ENCODE measurements at regions not wholly inside any gene's neighbourhood (a gene's known extent, or its start where the extent isn't known, plus 50 kb on each side); places are given as distances from the start of the nearest gene placed in this dataset.

DNA sequence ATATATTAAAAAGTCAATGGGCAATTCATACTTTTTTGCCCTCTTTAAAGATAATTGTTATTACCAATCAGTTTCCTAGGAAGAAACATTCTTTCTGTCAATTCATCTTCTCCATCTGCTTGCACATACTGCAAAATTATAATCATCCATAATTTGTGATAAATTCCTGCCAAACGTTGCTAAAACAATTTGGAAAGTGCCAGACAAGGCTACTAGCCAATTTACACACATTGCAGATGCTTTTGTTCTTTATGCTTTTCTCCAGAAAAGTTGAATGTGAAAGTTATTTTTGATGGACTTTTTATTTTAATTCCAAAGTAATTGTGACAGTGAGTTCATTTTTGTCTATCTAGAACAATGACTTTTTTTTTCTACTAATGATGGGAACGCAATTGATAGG is 992.8 kb upstream of the ADGRL2 start:
- Histone ChIP-seq H3K9me3 (no peaks in the 10 kb centered on the region), H3K27me3 (no peaks in the 10 kb centered on the region), H3K4me1 (no peaks in the 10 kb centered on the region), H3K4me3 (no peak overlapping the region), H3K36me3 (ENCODE audit: low read depth, missing control alignments) (no peaks in the 10 kb centered on the region), H3K27ac (no peak overlapping the region)
- intact Hi-C loops (cut with DNase I; ENCODE audit: low total_unique reads): no loop called here
- DNase-seq: no peak
- TF ChIP-seq POLR2A (IDR thresholded peaks at IDR 0.05): no peak
- TF ChIP-seq, protein P1, sequence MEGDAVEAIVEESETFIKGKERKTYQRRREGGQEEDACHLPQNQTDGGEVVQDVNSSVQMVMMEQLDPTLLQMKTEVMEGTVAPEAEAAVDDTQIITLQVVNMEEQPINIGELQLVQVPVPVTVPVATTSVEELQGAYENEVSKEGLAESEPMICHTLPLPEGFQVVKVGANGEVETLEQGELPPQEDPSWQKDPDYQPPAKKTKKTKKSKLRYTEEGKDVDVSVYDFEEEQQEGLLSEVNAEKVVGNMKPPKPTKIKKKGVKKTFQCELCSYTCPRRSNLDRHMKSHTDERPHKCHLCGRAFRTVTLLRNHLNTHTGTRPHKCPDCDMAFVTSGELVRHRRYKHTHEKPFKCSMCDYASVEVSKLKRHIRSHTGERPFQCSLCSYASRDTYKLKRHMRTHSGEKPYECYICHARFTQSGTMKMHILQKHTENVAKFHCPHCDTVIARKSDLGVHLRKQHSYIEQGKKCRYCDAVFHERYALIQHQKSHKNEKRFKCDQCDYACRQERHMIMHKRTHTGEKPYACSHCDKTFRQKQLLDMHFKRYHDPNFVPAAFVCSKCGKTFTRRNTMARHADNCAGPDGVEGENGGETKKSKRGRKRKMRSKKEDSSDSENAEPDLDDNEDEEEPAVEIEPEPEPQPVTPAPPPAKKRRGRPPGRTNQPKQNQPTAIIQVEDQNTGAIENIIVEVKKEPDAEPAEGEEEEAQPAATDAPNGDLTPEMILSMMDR (IDR thresholded peaks at IDR 0.05): no peak
- WGBS, 2 donors: 37 to 41% methylated on average over 2 of the region's 2 CpGs

DNA sequence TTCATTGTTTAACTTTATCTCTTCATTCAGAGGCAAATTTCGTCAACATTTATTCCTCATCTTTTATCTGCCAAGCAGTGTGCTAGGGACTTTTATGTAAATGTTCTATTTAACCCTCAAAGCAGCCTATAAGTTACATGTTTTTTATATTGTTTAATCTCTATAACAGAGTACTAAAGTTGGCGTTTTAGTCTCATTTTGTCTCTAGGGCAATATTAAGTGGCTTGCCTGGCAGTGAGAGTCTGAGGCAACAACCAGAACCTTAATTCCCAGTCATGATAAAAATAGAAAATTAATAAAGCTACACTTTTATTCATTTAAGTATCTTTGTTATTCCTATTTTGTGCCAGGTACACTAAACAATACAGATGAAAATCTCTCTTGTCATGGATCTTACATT is 994.3 kb upstream of the ADGRL2 start:
- intact Hi-C loops (cut with DNase I; ENCODE audit: low total_unique reads): no loop called here
- Histone ChIP-seq H3K27ac (no peak overlapping the region), H3K27me3 (no peaks in the 10 kb centered on the region), H3K9me3 (no peaks in the 10 kb centered on the region), H3K4me3 (no peak overlapping the region), H3K4me1 (no peaks in the 10 kb centered on the region), H3K36me3 (ENCODE audit: low read depth, missing control alignments) (no peaks in the 10 kb centered on the region)
- DNase-seq: no peak
- no peak for TF ChIP-seq POLR2A (IDR thresholded peaks at IDR 0.05)
- TF ChIP-seq, protein P1 (IDR thresholded peaks at IDR 0.05): no peak
- 78 to 92% methylated on average over 2 of the region's 2 CpGs for WGBS, 2 donors

DNA sequence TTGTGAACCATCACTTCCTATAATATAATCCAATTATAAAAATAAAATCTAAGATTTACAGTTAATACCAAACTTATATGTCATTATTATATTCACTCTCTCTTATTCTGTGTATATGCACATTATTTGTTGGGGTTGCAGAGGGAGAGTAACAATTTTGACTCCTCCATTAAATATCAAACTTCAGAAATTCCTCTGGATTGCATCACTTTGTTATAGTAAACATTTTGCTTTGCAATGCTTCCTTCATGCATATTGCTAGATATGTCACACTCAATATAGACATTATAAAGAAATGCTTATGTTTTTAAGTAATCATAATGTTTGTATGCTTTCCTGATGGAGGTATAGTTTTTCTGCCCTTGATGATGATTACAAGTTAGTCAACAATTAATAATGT is 999.0 kb upstream of the ADGRL2 start:
- TF ChIP-seq, protein P1 (IDR thresholded peaks at IDR 0.05): no peak
- TF ChIP-seq POLR2A (IDR thresholded peaks at IDR 0.05): no peak
- H3K4me1 ChIP-seq: no peaks in the 10 kb centered on the region
- no peak overlapping the region for H3K4me3 ChIP-seq
- H3K27me3 ChIP-seq: no peaks in the 10 kb centered on the region
- H3K27ac ChIP-seq: no peak overlapping the region
- no peaks in the 10 kb centered on the region for H3K36me3 ChIP-seq (ENCODE audit: low read depth, missing control alignments)
- intact Hi-C loops (cut with DNase I; ENCODE audit: low total_unique reads): no loop called here
- H3K9me3 ChIP-seq: no peaks in the 10 kb centered on the region
- no peak for DNase-seq

DNA sequence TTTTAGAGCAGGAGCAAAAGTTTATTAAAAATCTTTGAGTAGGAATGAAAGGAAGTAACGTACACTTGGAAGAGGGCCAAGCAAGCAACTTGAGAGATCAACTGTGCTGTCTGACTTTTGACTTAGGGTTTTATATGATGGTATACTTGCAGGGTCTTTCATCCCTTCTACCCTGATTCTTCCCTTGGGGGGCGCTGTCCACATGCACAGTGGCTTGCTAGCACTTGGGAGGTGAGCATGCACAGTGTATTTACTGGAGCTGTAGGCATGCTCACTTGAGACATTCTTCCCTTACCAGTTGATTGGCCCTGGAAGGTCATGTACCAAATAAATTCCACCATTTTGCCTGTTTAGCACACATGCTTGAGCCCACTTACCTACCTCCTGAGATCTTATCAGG is 1001.3 kb upstream of the ADGRL2 start:
- Histone ChIP-seq H3K36me3 (ENCODE audit: low read depth, missing control alignments) (no peaks in the 10 kb centered on the region), H3K9me3 (no peaks in the 10 kb centered on the region), H3K27me3 (no peaks in the 10 kb centered on the region), H3K4me3 (no peak overlapping the region), H3K27ac (no peak overlapping the region), H3K4me1 (no peaks in the 10 kb centered on the region)
- TF ChIP-seq POLR2A (IDR thresholded peaks at IDR 0.05): no peak
- TF ChIP-seq, protein P1 (IDR thresholded peaks at IDR 0.05): no peak
- intact Hi-C loops (cut with DNase I; ENCODE audit: low total_unique reads): no loop called here
- peak; percentile 21 for DNase-seq
- 48% methylated on average over 2 of the region's 2 CpGs for WGBS, 2 donors

DNA sequence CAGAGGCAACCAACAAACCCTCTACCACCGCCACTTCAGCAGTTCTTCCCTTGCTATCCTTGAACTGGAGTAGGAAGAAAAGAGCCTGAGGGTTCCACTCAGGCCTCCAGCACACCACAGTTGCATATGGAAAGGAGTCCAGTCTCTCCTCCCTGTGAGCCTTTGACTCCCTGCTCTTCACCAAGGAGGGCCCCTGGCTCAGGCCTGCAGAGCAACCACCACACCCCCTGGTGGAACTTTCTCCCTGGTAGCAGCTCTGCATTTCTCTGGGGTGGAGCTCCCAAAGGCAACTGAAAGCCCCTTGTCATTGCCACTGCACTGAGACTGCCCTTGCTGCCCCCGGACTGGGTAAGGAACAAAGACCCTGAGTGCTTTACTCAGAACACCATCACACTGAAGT is 1021.5 kb upstream of the ADGRL2 start:
- no peak for DNase-seq
- no peaks in the 10 kb centered on the region for H3K27me3 ChIP-seq
- no peaks in the 10 kb centered on the region for H3K9me3 ChIP-seq
- H3K27ac ChIP-seq: no peak overlapping the region
- H3K36me3 ChIP-seq (ENCODE audit: low read depth, missing control alignments): no peaks in the 10 kb centered on the region
- H3K4me1 ChIP-seq: no peaks in the 10 kb centered on the region
- TF ChIP-seq POLR2A (IDR thresholded peaks at IDR 0.05): no peak
- TF ChIP-seq, protein P1 (IDR thresholded peaks at IDR 0.05): no peak
- 94 to 100% methylated on average over 2 of the region's 2 CpGs for WGBS, 2 donors
- H3K4me3 ChIP-seq: no peak overlapping the region
- intact Hi-C loops (cut with DNase I; ENCODE audit: low total_unique reads): no loop called here
